ENCODE measurements at regions not wholly inside any gene's neighbourhood (a gene's known extent, or its start where the extent isn't known, plus 50 kb on each side); places are given as distances from the start of the nearest gene placed in this dataset.
"Not testable (repeated sequence)": the region's sequence is repeated elsewhere in the genome, so short reads cannot be mapped to it uniquely, and the experiment has no call there.

GRCh38 chr7:136549756-136550155 lies 318.7 kb upstream of the CHRM2 start:
- DNase-seq (ENCODE audit: low read depth in 2 of 2, low spot score in 1 of 2), result no peak

DNA sequence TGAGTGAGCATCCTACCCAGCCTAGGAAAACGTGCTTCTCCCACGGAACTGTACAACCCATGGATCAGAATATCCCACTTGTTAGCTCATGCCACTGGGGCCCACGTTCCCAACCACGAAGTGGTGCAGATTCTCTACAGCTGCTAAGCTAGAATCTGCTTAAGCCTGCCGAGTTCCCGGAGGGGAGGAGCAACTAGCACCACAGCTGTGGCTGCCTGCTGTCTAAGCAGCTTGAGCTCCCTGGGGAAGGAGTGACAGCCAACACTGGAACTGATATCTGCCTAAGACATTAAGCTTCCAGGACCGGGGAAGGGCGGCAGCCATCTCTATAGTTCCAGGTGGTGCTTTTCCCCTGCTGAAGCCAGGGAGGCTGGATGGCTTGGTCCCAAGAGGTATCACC lies 334.7 kb upstream of the CHRM2 start:
- no peak for DNase-seq (ENCODE audit: low read depth in 2 of 2, low spot score in 1 of 2)

DNA sequence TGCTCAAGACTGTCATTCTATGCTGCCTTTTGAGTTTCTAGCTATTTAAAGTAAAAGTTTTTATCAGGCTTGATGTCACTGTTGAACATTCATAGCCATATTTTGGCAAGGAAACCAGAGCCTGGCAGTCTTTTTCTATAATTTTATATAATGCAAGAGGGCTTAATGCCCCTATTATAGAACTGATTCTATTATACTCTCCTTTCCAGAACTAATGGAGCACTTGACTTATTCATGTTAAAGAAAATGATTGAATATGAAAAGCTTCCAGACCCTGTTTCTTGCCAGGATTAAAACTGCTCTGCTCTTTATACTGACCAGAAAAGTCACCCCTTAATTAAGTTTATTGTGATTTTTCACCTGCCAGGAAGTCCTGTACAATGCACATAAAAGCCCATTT lies 337.6 kb upstream of the CHRM2 start:
- DNase-seq (ENCODE audit: low read depth in 2 of 2, low spot score in 1 of 2), result no peak

DNA sequence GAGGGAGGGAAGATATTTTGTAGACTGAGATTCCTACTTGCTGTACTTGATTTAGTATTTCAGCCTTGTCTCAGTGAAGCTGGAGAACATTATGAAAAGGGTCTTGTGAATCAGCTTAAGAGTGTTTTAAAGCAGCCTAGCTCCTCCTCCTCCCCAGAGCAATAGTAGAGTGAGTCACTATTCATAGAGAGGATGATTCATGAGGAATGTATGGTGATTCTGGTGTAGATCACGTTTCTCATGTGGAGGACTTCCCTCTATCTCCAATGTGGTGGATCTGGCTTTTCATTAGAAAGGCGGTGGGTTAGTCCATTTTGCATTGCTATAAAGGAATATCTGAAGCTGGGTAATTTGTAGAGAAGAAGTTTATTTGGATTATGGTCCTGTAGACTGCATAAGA lies 340.1 kb upstream of the CHRM2 start:
- no peak for DNase-seq (ENCODE audit: low read depth in 2 of 2, low spot score in 1 of 2)

DNA sequence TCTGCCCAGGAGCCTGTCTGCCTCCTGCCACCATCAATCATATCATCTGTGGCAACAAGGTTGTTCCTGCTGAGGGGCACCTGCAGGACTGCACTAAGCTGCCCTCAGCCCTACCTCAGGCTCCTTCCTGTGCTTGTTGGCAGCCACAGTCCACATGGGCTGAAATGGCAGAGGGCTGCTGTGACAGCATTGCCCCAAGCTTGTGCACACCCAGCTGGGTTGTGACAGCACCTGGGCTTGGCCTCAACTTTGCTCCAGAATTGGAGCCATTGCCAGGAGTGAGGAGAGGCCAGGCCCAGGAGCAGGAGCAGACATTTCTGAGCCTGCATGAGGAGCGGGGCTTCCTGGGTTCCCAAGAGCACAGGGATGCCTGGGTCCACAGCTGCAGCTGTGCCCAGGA lies 340.9 kb upstream of the CHRM2 start:
- DNase-seq (ENCODE audit: low read depth in 2 of 2, low spot score in 1 of 2), result no peak

- no peak for DNase-seq (ENCODE audit: low read depth in 2 of 2, low spot score in 1 of 2)
Observed at GRCh38 chr7:136526408-136527105, 341.9 kb upstream of the CHRM2 start.

GRCh38 chr7:136523571-136523970 lies 344.9 kb upstream of the CHRM2 start:
- DNase-seq (ENCODE audit: low read depth in 2 of 2, low spot score in 1 of 2), result no peak

GRCh38 chr7:136517971-136518370 lies 350.5 kb upstream of the CHRM2 start:
- no peak for DNase-seq (ENCODE audit: low read depth in 2 of 2, low spot score in 1 of 2)

DNA sequence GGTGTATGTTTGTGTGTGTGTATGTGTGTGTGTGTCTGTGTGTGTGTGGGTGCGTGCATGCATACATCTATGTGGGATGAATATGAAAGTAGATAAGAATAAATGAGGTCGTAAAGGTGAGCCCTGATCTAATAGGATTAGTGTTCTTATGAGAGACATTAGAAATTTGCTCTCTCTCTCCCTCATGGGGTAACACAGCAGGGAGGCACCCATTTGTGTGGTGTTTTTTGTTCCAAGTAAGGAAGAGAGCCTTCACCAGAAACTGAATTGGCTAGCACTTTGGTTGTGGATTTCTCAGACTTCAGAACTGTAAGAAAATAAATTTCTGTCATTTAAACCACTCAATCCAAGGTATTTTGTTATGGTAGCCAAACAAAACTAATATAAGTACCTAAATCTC lies 353.7 kb upstream of the CHRM2 start:
- DNase-seq (ENCODE audit: low read depth in 2 of 2, low spot score in 1 of 2), result no peak

DNA sequence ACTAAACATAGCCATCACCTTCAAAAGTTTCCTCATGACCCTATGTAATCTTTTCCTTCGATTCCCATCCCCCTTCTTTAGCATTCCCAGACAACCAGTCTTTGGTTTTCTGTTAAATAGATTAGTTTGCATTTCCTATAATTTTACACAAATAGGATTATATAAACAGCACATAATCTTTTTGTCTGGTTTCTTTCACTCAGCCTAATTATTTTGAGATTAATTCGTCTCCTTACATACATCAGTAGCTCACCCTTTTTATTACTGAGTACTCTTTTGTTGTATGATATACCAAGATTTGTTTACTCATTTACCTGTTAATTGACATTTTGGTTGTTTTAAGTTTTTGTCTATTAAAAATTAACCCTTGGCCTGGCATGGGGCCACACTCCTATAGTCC lies 354.7 kb upstream of the CHRM2 start:
- DNase-seq (ENCODE audit: low read depth in 2 of 2, low spot score in 1 of 2), result no peak

- no peak for DNase-seq (ENCODE audit: low read depth in 2 of 2, low spot score in 1 of 2)
Observed at GRCh38 chr7:136509466-136509865, 359.0 kb upstream of the CHRM2 start.

DNA sequence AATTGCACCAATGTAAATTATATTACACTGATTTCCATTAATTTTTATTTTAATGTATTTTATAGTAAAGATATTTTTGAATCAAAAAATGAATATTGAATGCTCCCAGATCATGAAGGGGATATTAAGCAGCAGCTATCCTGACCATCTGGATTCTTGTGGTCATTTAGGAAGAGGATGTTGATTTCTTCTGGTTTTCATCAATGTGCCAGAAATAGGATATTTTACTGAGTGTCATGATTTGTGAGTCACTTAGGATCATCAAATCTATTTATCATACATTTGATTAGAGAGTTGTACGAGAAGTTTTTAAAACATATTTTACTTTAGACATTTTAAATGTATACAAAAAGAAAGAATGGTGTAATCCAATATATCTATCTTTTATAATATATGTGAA lies 366.3 kb upstream of the CHRM2 start:
- no peak for DNase-seq (ENCODE audit: low read depth in 2 of 2, low spot score in 1 of 2)

DNA sequence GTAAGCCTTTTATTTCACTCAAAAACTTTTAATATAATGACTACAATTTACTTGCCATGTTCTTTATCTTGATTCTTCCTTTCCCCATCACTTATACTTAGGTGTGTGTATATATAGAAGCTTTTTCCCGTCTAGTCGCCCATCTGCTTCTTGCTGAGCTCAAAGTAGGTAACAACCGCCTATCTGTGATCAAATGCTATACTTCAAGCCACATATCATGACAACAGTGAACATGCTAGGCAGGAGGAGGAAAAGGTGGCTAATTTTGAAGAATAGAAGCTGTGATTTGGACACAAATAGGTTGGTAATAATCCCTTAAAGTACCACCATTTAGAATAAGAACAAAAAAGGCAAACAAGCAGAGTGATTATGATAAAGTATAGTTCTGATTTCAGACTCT lies 367.3 kb upstream of the CHRM2 start:
- DNase-seq (ENCODE audit: low read depth in 2 of 2, low spot score in 1 of 2), result no peak

DNA sequence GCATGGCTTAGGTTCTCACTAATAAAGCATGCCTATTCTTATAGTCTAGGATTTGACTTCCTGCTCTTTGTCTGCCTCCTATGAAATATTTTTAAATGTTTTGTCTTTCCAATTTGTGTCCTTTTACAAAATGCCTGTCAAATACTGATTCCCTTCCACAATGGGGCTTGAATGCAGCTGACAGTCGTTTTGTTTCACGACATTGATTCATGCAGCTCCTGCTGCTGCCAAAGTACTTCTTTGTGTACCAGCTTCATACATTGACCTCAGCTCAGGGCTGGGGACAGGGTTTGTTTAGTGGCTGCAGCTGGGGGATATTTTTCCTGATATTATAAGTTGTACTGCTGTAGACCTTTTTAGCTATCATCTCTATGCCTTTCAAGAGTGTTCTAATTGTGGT lies 371.9 kb upstream of the CHRM2 start:
- DNase-seq (ENCODE audit: low read depth in 2 of 2, low spot score in 1 of 2), result no peak

- no peak for DNase-seq (ENCODE audit: low read depth in 2 of 2, low spot score in 1 of 2)
Observed at GRCh38 chr7:136495081-136495480, 373.4 kb upstream of the CHRM2 start.

DNA sequence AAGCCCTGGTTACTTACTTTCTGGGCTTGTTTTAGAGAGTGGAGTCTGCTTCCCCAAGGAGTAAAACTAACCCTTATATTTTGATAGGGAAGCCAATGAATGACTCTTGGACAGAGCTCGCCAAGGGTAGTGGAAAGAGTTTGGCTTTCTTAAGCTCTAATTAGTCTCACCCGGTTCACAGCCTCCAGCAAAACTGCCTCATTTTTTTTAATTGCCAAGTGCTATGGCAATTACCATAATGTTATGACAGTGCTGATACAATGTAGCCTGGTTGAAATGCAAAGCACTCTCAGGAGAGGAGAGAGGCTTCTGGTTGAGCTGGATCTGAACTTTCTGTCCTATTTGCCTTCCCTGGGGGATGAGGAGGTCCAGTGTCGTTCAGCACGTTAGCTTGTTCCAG lies 376.1 kb upstream of the CHRM2 start:
- no peak for DNase-seq (ENCODE audit: low read depth in 2 of 2, low spot score in 1 of 2)

DNA sequence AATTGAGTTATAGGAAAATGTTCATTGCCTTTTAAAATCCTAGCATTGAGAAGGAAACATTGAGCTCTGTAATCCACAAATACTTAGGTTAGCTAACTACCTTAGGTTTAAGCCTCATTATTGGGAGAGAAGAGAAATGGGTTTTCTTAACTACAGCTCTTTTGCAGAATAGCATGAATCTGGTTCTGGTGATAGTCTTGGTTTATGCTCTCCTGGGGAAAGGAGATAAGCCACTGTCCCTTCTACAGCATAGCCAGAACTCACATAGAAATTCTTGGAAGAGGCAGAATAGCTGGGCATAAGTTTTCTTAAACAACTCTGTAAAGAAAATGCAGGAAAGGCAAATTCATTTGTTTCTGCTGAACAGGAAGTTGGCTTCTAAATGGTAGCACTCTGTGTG lies 378.6 kb upstream of the CHRM2 start:
- no peak for DNase-seq (ENCODE audit: low read depth in 2 of 2, low spot score in 1 of 2)

GRCh38 chr7:136480901-136481300 lies 387.6 kb upstream of the CHRM2 start:
- DNase-seq (ENCODE audit: low read depth in 2 of 2, low spot score in 1 of 2), result no peak

GRCh38 chr7:136479922-136480321 lies 388.5 kb upstream of the CHRM2 start:
- no peak for DNase-seq (ENCODE audit: low read depth in 2 of 2, low spot score in 1 of 2)

- DNase-seq (ENCODE audit: low read depth in 2 of 2, low spot score in 1 of 2), result no peak
Observed at GRCh38 chr7:136470179-136470578, 398.3 kb upstream of the CHRM2 start.

- no peak for DNase-seq (ENCODE audit: low read depth in 2 of 2, low spot score in 1 of 2)
Observed at GRCh38 chr7:136452949-136453348, 415.5 kb upstream of the CHRM2 start.

- no peak for DNase-seq (ENCODE audit: low read depth in 2 of 2, low spot score in 1 of 2)
Observed at GRCh38 chr7:136446751-136447150, 421.7 kb upstream of the CHRM2 start.

DNA sequence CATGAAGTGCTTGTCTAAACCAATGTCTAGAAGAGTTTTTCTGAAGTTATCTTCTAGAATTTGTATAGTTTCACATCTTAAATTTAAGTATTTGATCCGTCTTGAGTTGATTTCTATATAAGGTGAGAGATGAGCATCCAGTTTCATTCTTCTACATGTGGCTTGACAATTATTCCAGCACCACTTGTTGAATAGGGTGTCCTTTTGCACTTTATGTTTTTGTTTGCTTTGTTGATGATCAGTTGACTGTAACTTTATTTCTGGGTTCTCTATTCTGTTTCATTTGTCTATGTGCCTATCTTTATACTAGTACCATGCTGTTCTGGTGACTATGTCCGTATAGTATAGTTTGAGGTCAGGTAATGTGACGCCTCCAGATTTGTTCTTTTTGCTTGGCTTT lies 426.6 kb upstream of the CHRM2 start:
- no peak for DNase-seq (ENCODE audit: low read depth in 2 of 2, low spot score in 1 of 2)

DNA sequence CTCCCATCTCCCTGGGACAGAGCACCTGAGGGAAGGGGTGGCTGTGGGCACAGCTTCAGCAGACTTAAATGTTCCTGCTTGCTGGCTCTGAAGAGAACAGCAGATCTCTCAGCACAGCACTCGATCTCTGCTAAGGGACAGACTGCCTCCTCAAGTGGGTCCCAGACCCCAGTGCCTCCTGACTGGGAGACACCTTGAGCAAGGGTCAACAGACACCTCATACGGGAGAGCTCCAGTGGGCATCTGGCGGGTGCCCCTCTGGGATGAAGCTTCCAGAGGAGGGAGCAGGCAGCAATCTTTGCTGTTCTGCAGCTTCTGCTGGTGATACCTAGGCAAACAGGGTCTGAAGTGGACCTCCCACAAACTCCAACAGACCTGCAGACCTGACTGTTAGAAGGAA lies 436.7 kb upstream of the CHRM2 start:
- not testable (repeated sequence) for DNase-seq (ENCODE audit: low read depth in 2 of 2, low spot score in 1 of 2)

All from stimulated activated CD8-positive, alpha-beta memory T cell treated with anti-CD3 and anti-CD28 coated beads, Interleukin-4, amount 100 ng/mL, for 1 hour (primary cell).